Midbrain (tissue), 1 donor: ENCODE measurements at regions not wholly inside any gene's neighbourhood (a gene's known extent, or its start where the extent isn't known, plus 50 kb on each side); places are given as distances from the start of the nearest gene placed in this dataset.
A peak's percentile ranks its signal among the peaks of the same experiment; 100 is the strongest.

Source experiments
- DNase-seq: peaks from one replicate; lab custom pipeline; 2025; lab: John Stamatoyannopoulos, UW

GRCh38 chr17:5694551-5694950 is 110.2 kb upstream of the NLRP1 start:
- no peak for DNase-seq

- DNase-seq: no peak
These were observed 111.2 kb upstream of the NLRP1 start for GRCh38 chr17:5695480-5695879.

- DNase-seq: no peak
These were observed 114.7 kb upstream of the NLRP1 start for GRCh38 chr17:5698959-5699358.

GRCh38 chr17:5699814-5700213 is 115.5 kb upstream of the NLRP1 start:
- no peak for DNase-seq

- DNase-seq: no peak
These were observed 116.4 kb upstream of the NLRP1 start for GRCh38 chr17:5700745-5701144.

- no peak for DNase-seq
These were observed 117.1 kb upstream of the NLRP1 start for GRCh38 chr17:5701381-5701780.

- DNase-seq: no peak
These were observed 118.7 kb upstream of the NLRP1 start for GRCh38 chr17:5702951-5703510.

GRCh38 chr17:5703736-5704135 is 119.4 kb upstream of the NLRP1 start:
- no peak for DNase-seq

GRCh38 chr17:5705081-5705875 is 121.0 kb upstream of the NLRP1 start:
- no peak for DNase-seq

GRCh38 chr17:5705876-5706576 is 121.7 kb upstream of the NLRP1 start:
- DNase-seq: no peak

- DNase-seq: peak; percentile 63
These were observed 122.4 kb upstream of the NLRP1 start for GRCh38 chr17:5706577-5707210.

GRCh38 chr17:5707482-5707881 is 123.2 kb upstream of the NLRP1 start:
- no peak for DNase-seq

- no peak for DNase-seq
These were observed 124.0 kb upstream of the NLRP1 start for GRCh38 chr17:5708344-5708743.

GRCh38 chr17:5711344-5711743 is 127.0 kb upstream of the NLRP1 start:
- DNase-seq: no peak

- DNase-seq: no peak
These were observed 130.7 kb upstream of the NLRP1 start for GRCh38 chr17:5714993-5715392.

- no peak for DNase-seq
These were observed 131.2 kb upstream of the NLRP1 start for GRCh38 chr17:5715478-5715877.

GRCh38 chr17:5718726-5719125 is 134.4 kb upstream of the NLRP1 start:
- no peak for DNase-seq

- DNase-seq: no peak
These were observed 135.7 kb upstream of the NLRP1 start for GRCh38 chr17:5719976-5720375.

- DNase-seq: no peak
These were observed 146.1 kb upstream of the NLRP1 start for GRCh38 chr17:5730373-5730772.

GRCh38 chr17:5740937-5741336 is 156.6 kb upstream of the NLRP1 start:
- no peak for DNase-seq

- DNase-seq: no peak
These were observed 157.5 kb upstream of the NLRP1 start for GRCh38 chr17:5741810-5742209.

GRCh38 chr17:5745111-5745813 is 161.0 kb upstream of the NLRP1 start:
- no peak for DNase-seq
